Panc1 (cell line): ENCODE measurements at regions not wholly inside any gene's neighbourhood (a gene's known extent, or its start where the extent isn't known, plus 50 kb on each side); places are given as distances from the start of the nearest gene placed in this dataset.

Experiments used
- ATAC-seq: fragments of 200-7000 bp; cut with Tn5 transposase; 2 replicates; pipeline ENCODE4 v1.9.1; 2020; ENCODE audit warnings: mild to moderate bottlenecking, moderate library complexity
- BruUV-seq: library from RNA; stranded (reverse); fragments of 400-500 nt; replicated peaks from 2 replicates; lab custom pipeline; 2021; lab: Mats Ljungman, UMichigan
- CTCF ChIA-PET: fragments of 300-600 bp; sonication (Branson Sonifier 250); formaldehyde crosslinking; loops from one replicate; lab custom pipeline; 2022; ENCODE audit warnings: antibody characterized with exemption; lab: Charles Lee
- POLR2A ChIA-PET: fragments of 300-600 bp; sonication (Branson Sonifier 250); formaldehyde crosslinking; loops from one replicate; lab custom pipeline; 2022; ENCODE audit warnings: antibody characterized with exemption; lab: Charles Lee
- DNase-seq: peaks from one replicate; pipeline ENCODE4 v3.0.0-alpha.2; 2010; ENCODE audit warnings: low read depth, low spot score
- H3K27ac ChIP-seq: 2 replicates; pipeline ENCODE4 v1.5.1; 2011; ENCODE audit warnings: mild to moderate bottlenecking, low read length, inconsistent platforms
- H3K27me3 ChIP-seq: fragments of 200-500 bp; sonication (Bioruptor generic); 2 replicates; pipeline ENCODE4 v1.6.0; 2014; ENCODE audit warnings: low read length, inconsistent platforms; ENCODE audit not compliant: control insufficient read depth, insufficient read depth
- H3K36me3 ChIP-seq: fragments of 200-500 bp; sonication (Bioruptor generic); 2 replicates; pipeline ENCODE4 v1.5.1; 2014; ENCODE audit warnings: inconsistent platforms, mild to moderate bottlenecking, low read length, moderate library complexity; ENCODE audit not compliant: control insufficient read depth, insufficient read depth
- H3K4me1 ChIP-seq: 2 replicates; pipeline ENCODE4 v1.5.1; 2011; ENCODE audit warnings: inconsistent platforms, mild to moderate bottlenecking, low read length, moderate library complexity; ENCODE audit not compliant: control insufficient read depth, insufficient read depth
- H3K4me3 ChIP-seq, 2 experiments: 2 replicates each; pipeline ENCODE4 v1.5.1; 2011 to 2012; ENCODE audit warnings: low read depth in 2 of 2, low read length in 2 of 2, mild to moderate bottlenecking in 2 of 2, inconsistent platforms in 1 of 2, moderate library complexity in 1 of 2
- H3K9me3 ChIP-seq: fragments of 200-500 bp; sonication (Bioruptor generic); 2 replicates; pipeline ENCODE4 v1.5.1; 2014; ENCODE audit warnings: low read depth, mild to moderate bottlenecking, inconsistent platforms, low read length, moderate library complexity; ENCODE audit not compliant: control insufficient read depth, insufficient read depth
- POLR2AphosphoS5 ChIP-seq: IDR thresholded peaks from 2 replicates; pipeline ENCODE4 v1.6.1; 2012; ENCODE audit warnings: mild to moderate bottlenecking, low read depth, low read length, moderate library complexity
- SIN3A ChIP-seq: IDR thresholded peaks from 2 replicates; pipeline ENCODE4 v1.6.1; 2012; ENCODE audit warnings: low read depth, mild to moderate bottlenecking, low read length, moderate library complexity, borderline replicate concordance; ENCODE audit not compliant: insufficient read depth
- TCF7L2 ChIP-seq: IDR thresholded peaks from 2 replicates; pipeline ENCODE4 v1.6.1; 2011; ENCODE audit warnings: mild to moderate bottlenecking, low read depth, low read length, inconsistent platforms
- in situ Hi-C: cut with HindIII; loops from 2 replicates; pipeline ENCODE4 v1.10.0; 2016; ENCODE audit warnings: low sequenced_read_pairs, low pct_unique_long_range_greater_than_20kb
- intact Hi-C: fragments of 100-400 bp; cut with micrococcal nuclease; formaldehyde crosslinking; loops from one replicate; pipeline ENCODE4 v1.10.0; 2022; ENCODE audit not compliant: unreplicated experiment
- TF ChIP-seq, protein P1 (sequence below): fragments of 450-650 bp; IDR thresholded peaks from 2 replicates; pipeline ENCODE4 v1.5.1; 2017; ENCODE audit warnings: mild to moderate bottlenecking
- TF ChIP-seq, protein P2 (sequence below), 2 experiments: IDR thresholded peaks; 2 replicates each; pipeline ENCODE4 v1.6.1; 2011 to 2012; ENCODE audit warnings: low read depth in 2 of 2, control low read depth in 1 of 2, low read length in 1 of 2, mild to moderate bottlenecking in 1 of 2, moderate library complexity in 1 of 2; ENCODE audit not compliant: insufficient read depth in 1 of 2

DNA sequence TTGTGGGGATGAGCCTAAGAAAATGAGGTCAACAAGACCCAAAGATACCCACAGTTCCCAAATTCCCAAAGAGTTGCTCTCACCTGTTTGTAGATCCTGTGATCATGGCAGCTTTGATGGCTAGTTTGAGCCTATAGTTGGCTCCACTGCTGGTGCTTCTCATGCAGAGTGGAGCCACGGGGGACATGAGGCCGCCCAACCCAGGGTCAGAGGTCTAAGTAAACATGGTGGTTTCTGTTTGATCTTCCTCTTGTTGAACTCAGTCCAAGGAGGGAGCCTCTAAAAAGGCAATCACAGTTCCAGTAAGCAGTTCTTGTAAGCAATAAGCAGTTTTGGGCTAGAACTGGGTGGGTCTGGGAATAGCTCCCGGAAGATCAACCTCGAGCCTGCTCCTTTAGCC lies 125.6 kb upstream of the DHRS4 start:
- no peaks in the 10 kb centered on the region for H3K9me3 ChIP-seq
- H3K27ac ChIP-seq: peak overlapping the region; percentile 86; the same call in 1 of the 2 replicates
- in situ Hi-C loops: no loop called here
- H3K36me3 ChIP-seq: no peaks in the 10 kb centered on the region
- no peak for DNase-seq
- H3K4me3 ChIP-seq: no peak overlapping the region
- ChIA-PET POLR2A (no interaction called here), CTCF (no interaction called here)
- TF ChIP-seq TCF7L2 (no peak), POLR2AphosphoS5 (no peak), SIN3A (no peak)
- TF ChIP-seq, protein P1, sequence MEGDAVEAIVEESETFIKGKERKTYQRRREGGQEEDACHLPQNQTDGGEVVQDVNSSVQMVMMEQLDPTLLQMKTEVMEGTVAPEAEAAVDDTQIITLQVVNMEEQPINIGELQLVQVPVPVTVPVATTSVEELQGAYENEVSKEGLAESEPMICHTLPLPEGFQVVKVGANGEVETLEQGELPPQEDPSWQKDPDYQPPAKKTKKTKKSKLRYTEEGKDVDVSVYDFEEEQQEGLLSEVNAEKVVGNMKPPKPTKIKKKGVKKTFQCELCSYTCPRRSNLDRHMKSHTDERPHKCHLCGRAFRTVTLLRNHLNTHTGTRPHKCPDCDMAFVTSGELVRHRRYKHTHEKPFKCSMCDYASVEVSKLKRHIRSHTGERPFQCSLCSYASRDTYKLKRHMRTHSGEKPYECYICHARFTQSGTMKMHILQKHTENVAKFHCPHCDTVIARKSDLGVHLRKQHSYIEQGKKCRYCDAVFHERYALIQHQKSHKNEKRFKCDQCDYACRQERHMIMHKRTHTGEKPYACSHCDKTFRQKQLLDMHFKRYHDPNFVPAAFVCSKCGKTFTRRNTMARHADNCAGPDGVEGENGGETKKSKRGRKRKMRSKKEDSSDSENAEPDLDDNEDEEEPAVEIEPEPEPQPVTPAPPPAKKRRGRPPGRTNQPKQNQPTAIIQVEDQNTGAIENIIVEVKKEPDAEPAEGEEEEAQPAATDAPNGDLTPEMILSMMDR: no peak
- no peak for ATAC-seq
- BruUV-seq: no TSS peak
- H3K4me1 ChIP-seq: peaks cover 22% of the 10 kb centered on the region; the same call in 1 of the 2 replicates
- H3K27me3 ChIP-seq: no peaks in the 10 kb centered on the region
- intact Hi-C loops: no loop called here

DNA sequence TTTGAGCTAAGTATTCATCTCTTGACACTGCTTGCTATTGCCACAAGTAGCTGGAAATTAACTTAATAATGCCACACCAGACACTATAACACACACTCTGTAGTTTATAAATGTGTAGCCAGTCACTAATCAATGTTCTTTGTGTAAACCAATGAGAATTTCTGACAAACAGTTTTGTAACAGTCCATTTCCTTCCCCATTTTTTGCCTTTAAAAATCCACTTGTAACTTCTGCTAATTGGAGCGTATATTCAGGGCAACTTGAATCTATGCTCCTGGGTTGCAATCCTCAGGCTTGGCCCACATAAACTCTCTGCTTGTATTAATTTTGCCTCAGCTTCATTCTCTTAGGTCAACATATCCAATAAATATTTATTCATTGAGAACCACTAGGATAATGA lies 125.0 kb upstream of the DHRS4 start:
- no TSS peak for BruUV-seq
- no peaks in the 10 kb centered on the region for H3K36me3 ChIP-seq
- ATAC-seq (no peak), DNase-seq (no peak)
- intact Hi-C loops (no loop called here), in situ Hi-C loops (no loop called here)
- no peaks in the 10 kb centered on the region for H3K27me3 ChIP-seq
- H3K27ac ChIP-seq: peak overlapping the region; percentile 86
- H3K4me1 ChIP-seq: peaks cover 22% of the 10 kb centered on the region; the same call in 1 of the 2 replicates
- ChIA-PET POLR2A (no interaction called here), CTCF (no interaction called here)
- no peak overlapping the region for H3K4me3 ChIP-seq
- TF ChIP-seq, protein P2, sequence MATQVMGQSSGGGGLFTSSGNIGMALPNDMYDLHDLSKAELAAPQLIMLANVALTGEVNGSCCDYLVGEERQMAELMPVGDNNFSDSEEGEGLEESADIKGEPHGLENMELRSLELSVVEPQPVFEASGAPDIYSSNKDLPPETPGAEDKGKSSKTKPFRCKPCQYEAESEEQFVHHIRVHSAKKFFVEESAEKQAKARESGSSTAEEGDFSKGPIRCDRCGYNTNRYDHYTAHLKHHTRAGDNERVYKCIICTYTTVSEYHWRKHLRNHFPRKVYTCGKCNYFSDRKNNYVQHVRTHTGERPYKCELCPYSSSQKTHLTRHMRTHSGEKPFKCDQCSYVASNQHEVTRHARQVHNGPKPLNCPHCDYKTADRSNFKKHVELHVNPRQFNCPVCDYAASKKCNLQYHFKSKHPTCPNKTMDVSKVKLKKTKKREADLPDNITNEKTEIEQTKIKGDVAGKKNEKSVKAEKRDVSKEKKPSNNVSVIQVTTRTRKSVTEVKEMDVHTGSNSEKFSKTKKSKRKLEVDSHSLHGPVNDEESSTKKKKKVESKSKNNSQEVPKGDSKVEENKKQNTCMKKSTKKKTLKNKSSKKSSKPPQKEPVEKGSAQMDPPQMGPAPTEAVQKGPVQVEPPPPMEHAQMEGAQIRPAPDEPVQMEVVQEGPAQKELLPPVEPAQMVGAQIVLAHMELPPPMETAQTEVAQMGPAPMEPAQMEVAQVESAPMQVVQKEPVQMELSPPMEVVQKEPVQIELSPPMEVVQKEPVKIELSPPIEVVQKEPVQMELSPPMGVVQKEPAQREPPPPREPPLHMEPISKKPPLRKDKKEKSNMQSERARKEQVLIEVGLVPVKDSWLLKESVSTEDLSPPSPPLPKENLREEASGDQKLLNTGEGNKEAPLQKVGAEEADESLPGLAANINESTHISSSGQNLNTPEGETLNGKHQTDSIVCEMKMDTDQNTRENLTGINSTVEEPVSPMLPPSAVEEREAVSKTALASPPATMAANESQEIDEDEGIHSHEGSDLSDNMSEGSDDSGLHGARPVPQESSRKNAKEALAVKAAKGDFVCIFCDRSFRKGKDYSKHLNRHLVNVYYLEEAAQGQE (IDR thresholded peaks at IDR 0.05; ENCODE audit: insufficient read depth in 1 of 2, low read depth in 2 of 2, low read length in 1 of 2): no peak
- TF ChIP-seq POLR2AphosphoS5 (no peak), TCF7L2 (no peak), SIN3A (no peak)
- TF ChIP-seq, protein P1: no peak
- no peaks in the 10 kb centered on the region for H3K9me3 ChIP-seq
